PC-9 (cell line): ENCODE measurements at regions not wholly inside any gene's neighbourhood (a gene's known extent, or its start where the extent isn't known, plus 50 kb on each side); places are given as distances from the start of the nearest gene placed in this dataset.
"Not testable (repeated sequence)": the region's sequence is repeated elsewhere in the genome, so short reads cannot be mapped to it uniquely, and the experiment has no call there.

Experiments used
- BruUV-seq: library from RNA; stranded (reverse); fragments of 400-500 nt; replicated peaks from 2 replicates; lab custom pipeline; 2021; lab: Mats Ljungman, UMichigan
- CTCF ChIA-PET: fragments of 300-600 bp; sonication (Branson Sonifier 250); formaldehyde crosslinking; loops from one replicate; lab custom pipeline; 2022; ENCODE audit warnings: antibody characterized with exemption; lab: Charles Lee
- POLR2A ChIA-PET: fragments of 300-600 bp; sonication (Branson Sonifier 250); formaldehyde crosslinking; loops from one replicate; lab custom pipeline; 2022; ENCODE audit warnings: antibody characterized with exemption; ENCODE audit not compliant: unreplicated experiment; lab: Charles Lee
- DNase-seq, 2 experiments: peaks; one replicate each; pipeline versions ENCODE4 v3.0.0 to v3.0.0-alpha.2; 2015 to 2022; ENCODE audit warnings: mixed read lengths in 1 of 2
- H2AFZ ChIP-seq: fragments of 200-600 bp; sonication (generic); 2 replicates; pipeline ENCODE4 v1.8.1; 2017; ENCODE audit warnings: antibody characterized with exemption
- H3F3A ChIP-seq: fragments of 200-600 bp; sonication (generic); 2 replicates; pipeline ENCODE4 v1.8.1; 2017; ENCODE audit warnings: antibody characterized with exemption, mild to moderate bottlenecking, low read depth; ENCODE audit not compliant: insufficient read depth
- H3K27ac ChIP-seq: fragments of 200-600 bp; sonication (generic); 2 replicates; pipeline ENCODE4 v1.6.1; 2016; ENCODE audit warnings: mixed run types
- H3K27me3 ChIP-seq: fragments of 200-600 bp; sonication (generic); 2 replicates; pipeline ENCODE4 v1.6.1; 2016; ENCODE audit warnings: low read depth, mixed run types; ENCODE audit not compliant: insufficient read depth
- H3K36me3 ChIP-seq: fragments of 200-600 bp; sonication (generic); 2 replicates; pipeline ENCODE4 v1.6.1; 2016; ENCODE audit warnings: low read depth, mixed run types
- H3K4me1 ChIP-seq: fragments of 200-600 bp; sonication (generic); replicated peaks from 2 replicates; pipeline ENCODE4 v1.6.1; 2016; ENCODE audit warnings: mixed run types; ENCODE audit not compliant: insufficient read depth
- H3K4me2 ChIP-seq: fragments of 200-600 bp; sonication (generic); 2 replicates; pipeline ENCODE4 v1.6.1; 2017; ENCODE audit warnings: mixed run types
- H3K4me3 ChIP-seq: fragments of 200-600 bp; sonication (generic); 2 replicates; pipeline ENCODE4 v1.6.1; 2016; ENCODE audit warnings: mixed run types
- H3K79me2 ChIP-seq: fragments of 200-600 bp; sonication (generic); 2 replicates; pipeline ENCODE4 v1.6.1; 2017; ENCODE audit warnings: low read depth, mixed run types
- H3K9me2 ChIP-seq: fragments of 200-600 bp; sonication (generic); 2 replicates; pipeline ENCODE4 v1.8.1; 2017; ENCODE audit warnings: mild to moderate bottlenecking; ENCODE audit not compliant: insufficient read depth
- H3K9me3 ChIP-seq: fragments of 200-600 bp; sonication (generic); 2 replicates; pipeline ENCODE4 v1.8.1; 2016; ENCODE audit warnings: low read depth; ENCODE audit not compliant: insufficient read depth
- H4K20me1 ChIP-seq: fragments of 200-600 bp; sonication (generic); 2 replicates; pipeline ENCODE4 v1.8.1; 2017; ENCODE audit not compliant: insufficient read depth
- CTCF ChIP-seq: fragments of 200-600 bp; sonication (generic); conservative IDR thresholded peaks from 2 replicates; pipeline ENCODE4 v1.6.1; 2017; ENCODE audit warnings: mixed run types, antibody characterized with exemption, mild to moderate bottlenecking, moderate library complexity
- EZH2 ChIP-seq: fragments of 200-600 bp; sonication (generic); IDR thresholded peaks from 2 replicates; pipeline ENCODE4 v1.8.0; 2017; ENCODE audit warnings: antibody characterized with exemption, low read depth
- intact Hi-C: fragments of 100-400 bp; cut with micrococcal nuclease; formaldehyde crosslinking; loops from one replicate; pipeline ENCODE4 v1.10.0; 2022; ENCODE audit not compliant: unreplicated experiment

GRCh38 chr1:161421456-161421855 is 53.8 kb upstream of the CFAP126 start:
- Histone ChIP-seq H3F3A (peaks cover 14% of the 10 kb centered on the region), H2AFZ (no peak overlapping the region), H3K4me3 (peak overlapping the region; percentile 74), H3K9me2 (no peaks in the 10 kb centered on the region), H3K9me3 (no peaks in the 10 kb centered on the region), H3K79me2 (no peaks in the 10 kb centered on the region), H3K36me3 (no peaks in the 10 kb centered on the region), H3K27ac (no peak overlapping the region), H3K4me2 (peak overlapping the region; percentile 70), H3K4me1 (no peaks in the 10 kb centered on the region; the same call in 1 of the 2 replicates), H3K27me3 (no peaks in the 10 kb centered on the region), H4K20me1 (no peaks in the 10 kb centered on the region)
- ChIA-PET CTCF (no interaction called here), POLR2A (no interaction called here)
- no TSS peak for BruUV-seq
- no peak for TF ChIP-seq EZH2
- DNase-seq, result no peak
- intact Hi-C loops, result loop anchor here (2.0 kb wide), 1 partner anchor 17 kb away; no protein-coding TSS in a partner anchor

GRCh38 chr1:161420763-161421455 is 53.2 kb upstream of the CFAP126 start:
- Histone ChIP-seq H3K36me3 (no peaks in the 10 kb centered on the region), H3K79me2 (no peaks in the 10 kb centered on the region), H3F3A (peaks cover 14% of the 10 kb centered on the region), H3K9me3 (no peaks in the 10 kb centered on the region), H3K4me1 (no peaks in the 10 kb centered on the region; the same call in 1 of the 2 replicates), H3K4me3 (no peak overlapping the region; the same call in 1 of the 2 replicates), H3K27me3 (no peaks in the 10 kb centered on the region), H3K4me2 (peak overlapping the region; percentile 70), H3K9me2 (no peaks in the 10 kb centered on the region), H2AFZ (no peak overlapping the region), H3K27ac (no peak overlapping the region), H4K20me1 (no peaks in the 10 kb centered on the region)
- CTCF ChIA-PET, result no interaction called here
- intact Hi-C loops, result loop anchor here (2.0 kb wide), 1 partner anchor 16 kb away; no protein-coding TSS in a partner anchor
- TF ChIP-seq EZH2 (no peak), CTCF (no peak)
- no TSS peak for BruUV-seq
- POLR2A ChIA-PET, result no interaction called here
- no peak for DNase-seq

- peaks cover 14% of the 10 kb centered on the region for H3F3A ChIP-seq
- H3K36me3 ChIP-seq, H3K4me2 ChIP-seq, H3K9me2 ChIP-seq, H2AFZ ChIP-seq, H3K4me1 ChIP-seq, intact Hi-C loops, DNase-seq, H3K79me2 ChIP-seq, BruUV-seq, CTCF ChIA-PET, H4K20me1 ChIP-seq, H3K4me3 ChIP-seq, H3K27me3 ChIP-seq, H3K27ac ChIP-seq, H3K9me3 ChIP-seq: not testable (repeated sequence)
- POLR2A ChIA-PET, result interaction anchor here (0.6 kb wide), 1 partner anchor 972 kb away, joined by 11 read pairs; no protein-coding TSS in a partner anchor
These were observed 49.9 kb upstream of the CFAP126 start for GRCh38 chr1:161417536-161417935.
